GM12878 (cell line): ENCODE measurements at regions not wholly inside any gene's neighbourhood (a gene's known extent, or its start where the extent isn't known, plus 50 kb on each side); places are given as distances from the start of the nearest gene placed in this dataset.

Experiments
- ATAC-seq: fragments of 200-7000 bp; cut with Tn5 transposase; 3 replicates; pipeline ENCODE4 v1.9.1; 2020; ENCODE audit warnings: mild to moderate bottlenecking, moderate library complexity
- BruUV-seq: library from RNA; stranded (reverse); fragments of 400-500 nt; replicated peaks from 2 replicates; lab custom pipeline; 2021; lab: Mats Ljungman, UMichigan
- CTCF ChIA-PET: fragments of 300-600 bp; sonication (Branson Sonifier 250); formaldehyde crosslinking; extraction: SDS; loops from one replicate; lab custom pipeline; 2021; ENCODE audit warnings: inconsistent platforms; lab: Yijun Ruan, JAX
- POLR2A ChIA-PET: fragments of 350-600 bp; formaldehyde crosslinking; extraction: SDS; loops from one replicate; lab custom pipeline; 2021; ENCODE audit warnings: inconsistent platforms; lab: Charles Lee
- RAD21 ChIA-PET: fragments of 300-600 bp; sonication (Branson Sonifier 250); formaldehyde crosslinking; loops from one replicate; lab custom pipeline; 2023; ENCODE audit warnings: antibody characterized with exemption; ENCODE audit not compliant: unreplicated experiment; lab: Charles Lee
- SMC1A ChIA-PET: fragments of 300-600 bp; sonication (Branson Sonifier 250); formaldehyde crosslinking; loops from one replicate; lab custom pipeline; 2023; ENCODE audit not compliant: unreplicated experiment, uncharacterized antibody; lab: Charles Lee
- DNase-seq: peaks from one replicate; pipeline ENCODE4 v3.0.0-alpha.2; 2011; ENCODE audit warnings: low read depth, low spot score
- FAIRE-seq: peaks from 3 replicates; lab custom pipeline; 2011; peaks lifted over from hg19 to GRCh38; lab: Jason Lieb, UNC
- H2AFZ ChIP-seq: 2 replicates; pipeline ENCODE4 v1.6.0; 2011; ENCODE audit warnings: low read depth, low read length, control low read depth; ENCODE audit not compliant: control insufficient read depth
- H3K27ac ChIP-seq: 2 replicates; pipeline ENCODE4 v1.5.1; 2011; ENCODE audit warnings: control low read depth; ENCODE audit not compliant: control insufficient read depth, insufficient read depth
- H3K27me3 ChIP-seq, 2 experiments: replicated peaks in 1 of 2; 2 replicates each; pipeline versions ENCODE4 v1.6.0 to v1.6.1; 2011; ENCODE audit warnings: low read length in 1 of 2; ENCODE audit not compliant: control insufficient read depth in 2 of 2, insufficient read depth in 2 of 2
- H3K36me3 ChIP-seq, 2 experiments: 2 replicates each; pipeline ENCODE4 v1.5.1; 2011; ENCODE audit warnings: low read length in 1 of 2; ENCODE audit not compliant: control insufficient read depth in 2 of 2, insufficient read depth in 2 of 2
- H3K4me1 ChIP-seq: 2 replicates; pipeline ENCODE4 v1.6.1; 2011; ENCODE audit warnings: mild to moderate bottlenecking, low read length, moderate library complexity, mixed read lengths; ENCODE audit not compliant: control insufficient read depth, insufficient read depth
- H3K4me2 ChIP-seq: 2 replicates; pipeline ENCODE4 v1.6.0; 2011; ENCODE audit warnings: control low read depth; ENCODE audit not compliant: control insufficient read depth, insufficient read depth
- H3K4me3 ChIP-seq: fragments of 200-600 bp; sonication (generic); 2 replicates; pipeline ENCODE4 v1.5.1; 2016
- H3K79me2 ChIP-seq: 2 replicates; pipeline ENCODE4 v1.6.0; 2011; ENCODE audit warnings: low read length; ENCODE audit not compliant: control insufficient read depth, insufficient read depth
- H3K9ac ChIP-seq: 2 replicates; pipeline ENCODE4 v1.8.0; 2011; ENCODE audit warnings: low read length, control low read depth, mixed read lengths; ENCODE audit not compliant: control insufficient read depth, insufficient read depth
- H3K9me3 ChIP-seq: replicated peaks from 3 replicates; pipeline ENCODE4 v1.5.1; 2011; ENCODE audit warnings: mild to moderate bottlenecking, low read length; ENCODE audit not compliant: control insufficient read depth, insufficient read depth
- H4K20me1 ChIP-seq: 2 replicates; pipeline ENCODE4 v1.6.0; 2011; ENCODE audit not compliant: control insufficient read depth, insufficient read depth
- BCL11A ChIP-seq: IDR thresholded peaks from 2 replicates; pipeline ENCODE4 v1.6.1; 2011; ENCODE audit warnings: low read depth, low read length
- CBX3 ChIP-seq: fragments of 200-600 bp; sonication (generic); IDR thresholded peaks from 2 replicates; pipeline ENCODE4 v1.6.1; 2016; ENCODE audit warnings: low read depth, borderline replicate concordance
- ELK1 ChIP-seq: IDR thresholded peaks from 2 replicates; pipeline ENCODE4 v1.6.1; 2012; ENCODE audit warnings: low read depth, low read length, improper control_type of control experiment
- GABPA ChIP-seq: IDR thresholded peaks from 2 replicates; pipeline ENCODE4 v1.6.1; 2014; ENCODE audit warnings: antibody characterized with exemption, low read depth, mild to moderate bottlenecking, inconsistent platforms
- NFYA ChIP-seq: IDR thresholded peaks from 2 replicates; pipeline ENCODE4 v1.6.1; 2011; ENCODE audit warnings: low read depth, mild to moderate bottlenecking, low read length, improper control_type of control experiment, borderline replicate concordance
- PML ChIP-seq: IDR thresholded peaks from 2 replicates; pipeline ENCODE4 v1.6.1; 2012; ENCODE audit warnings: low read length, inconsistent platforms
- RUNX3 ChIP-seq: IDR thresholded peaks from 2 replicates; pipeline ENCODE4 v1.6.1; 2012; ENCODE audit warnings: low read length, inconsistent platforms
- SP1 ChIP-seq: IDR thresholded peaks from one replicate; pipeline ENCODE4 v1.6.1; 2011; ENCODE audit warnings: low read depth, low read length
- SREBF1 ChIP-seq: IDR thresholded peaks from 2 replicates; pipeline ENCODE4 v1.6.1; 2012; ENCODE audit warnings: mild to moderate bottlenecking, low read length
- SREBF2 ChIP-seq: IDR thresholded peaks from 2 replicates; pipeline ENCODE4 v1.6.1; 2012; ENCODE audit warnings: mild to moderate bottlenecking, low read length
- SRF ChIP-seq, 2 experiments: IDR thresholded peaks; 2 replicates each; pipeline ENCODE4 v1.6.1; 2011; ENCODE audit warnings: low read depth in 2 of 2, low read length in 2 of 2, mild to moderate bottlenecking in 1 of 2, moderate library complexity in 1 of 2
- SUPT20H ChIP-seq: IDR thresholded peaks from 2 replicates; pipeline ENCODE4 v1.6.1; 2011; ENCODE audit warnings: low read depth, mild to moderate bottlenecking, low read length, moderate library complexity, borderline replicate concordance; ENCODE audit not compliant: control insufficient read depth
- SUZ12 ChIP-seq: fragments of 200-600 bp; sonication (generic); IDR thresholded peaks from one replicate; pipeline ENCODE4 v1.6.1; 2018; ENCODE audit warnings: antibody characterized with exemption, mild to moderate bottlenecking; ENCODE audit not compliant: unreplicated experiment
- TAF1 ChIP-seq: IDR thresholded peaks from 2 replicates; pipeline ENCODE4 v1.6.1; 2011; ENCODE audit warnings: mild to moderate bottlenecking, low read depth, low read length, borderline replicate concordance
- USF2 ChIP-seq: IDR thresholded peaks from 2 replicates; pipeline ENCODE4 v1.6.1; 2011; ENCODE audit warnings: low read depth, low read length, improper control_type of control experiment, borderline replicate concordance
- WRNIP1 ChIP-seq: IDR thresholded peaks from 2 replicates; pipeline ENCODE4 v1.6.1; 2011; ENCODE audit warnings: low read depth, low read length, improper control_type of control experiment, borderline replicate concordance
- WGBS: methylation state at CpG from one replicate; pipeline ENCODE4 v1.1.6; 2016; ENCODE audit warnings: low lambda C conversion rate; ENCODE audit not compliant: insufficient replicate concordance, insufficient coverage; ENCODE audit errors: missing lambda C conversion rate; 5-methylcytosine and 5-hydroxymethylcytosine counted together
- in situ Hi-C: fragments of 300-500 bp; cut with MboI; formaldehyde crosslinking; loops from 9 replicates; pipeline ENCODE4 v1.14.3; 2018; ENCODE audit warnings: mixed read lengths
- intact Hi-C: fragments of 100-400 bp; cut with micrococcal nuclease; formaldehyde crosslinking; loops from one replicate; pipeline ENCODE4 v1.14.2; 2022; ENCODE audit not compliant: unreplicated experiment

- H3K27ac ChIP-seq, result no peak overlapping the region
- H3K36me3 ChIP-seq, result no peaks in the 10 kb centered on the region
- no TSS peak for BruUV-seq
- no peaks in the 10 kb centered on the region for H3K4me1 ChIP-seq
- POLR2A ChIA-PET, result no interaction called here
- in situ Hi-C loops (no loop called here), intact Hi-C loops (no loop called here)
- H4K20me1 ChIP-seq, result no peaks in the 10 kb centered on the region
- TF ChIP-seq SREBF1, result no peak
- TF ChIP-seq SUPT20H, result no peak
- TF ChIP-seq WRNIP1, result no peak
- TF ChIP-seq, all 136 proteins: peak for 0
- H2AFZ ChIP-seq, result no peak overlapping the region
- DNase-seq (no peak), FAIRE-seq (no peak), ATAC-seq (no peak)
- H3K4me3 ChIP-seq, result no peak overlapping the region
- no peak overlapping the region for H3K9ac ChIP-seq
- CTCF ChIA-PET, result no interaction called here
- WGBS, result 40% methylated on average over 8 of the region's 8 CpGs
- no peak overlapping the region for H3K4me2 ChIP-seq
- no peaks in the 10 kb centered on the region for H3K27me3 ChIP-seq
- H3K79me2 ChIP-seq, result no peaks in the 10 kb centered on the region
- SMC1A ChIA-PET, result no interaction called here
- H3K9me3 ChIP-seq, result no peaks in the 10 kb centered on the region
- RAD21 ChIA-PET, result no interaction called here
Observed at GRCh38 chr12:33678221-33678964, 238.8 kb upstream of the SYT10 start.

GRCh38 chr12:33690562-33690961, 250.9 kb upstream of the SYT10 start:
- H3K79me2 ChIP-seq, result no peaks in the 10 kb centered on the region
- no peak overlapping the region for H3K9ac ChIP-seq
- BruUV-seq, result no TSS peak
- ChIA-PET RAD21 (no interaction called here), SMC1A (no interaction called here), POLR2A (no interaction called here), CTCF (interaction anchor here (0.6 kb wide), 1 partner anchor 59 kb away, joined by 4 read pairs; no protein-coding TSS in a partner anchor)
- no peak overlapping the region for H3K4me2 ChIP-seq
- H2AFZ ChIP-seq, result no peak overlapping the region
- no peak overlapping the region for H3K4me3 ChIP-seq
- H3K9me3 ChIP-seq, result no peaks in the 10 kb centered on the region
- H3K27me3 ChIP-seq, result no peaks in the 10 kb centered on the region
- in situ Hi-C loops, result no loop called here
- TF ChIP-seq TAF1, result no peak
- no peak for TF ChIP-seq SREBF2
- no peak for TF ChIP-seq CBX3
- no peak for TF ChIP-seq RUNX3
- TF ChIP-seq NFYA, result no peak
- no peak for TF ChIP-seq PML
- TF ChIP-seq SUZ12, result no peak
- TF ChIP-seq BCL11A, result no peak
- no peak for TF ChIP-seq SRF (IDR thresholded peaks at IDR 0.05; ENCODE audit: low read depth in 2 of 2, low read length in 2 of 2)
- no peak for TF ChIP-seq ELK1
- TF ChIP-seq USF2, result no peak
- no peak for TF ChIP-seq GABPA
- TF ChIP-seq SP1, result no peak
- H4K20me1 ChIP-seq, result no peaks in the 10 kb centered on the region
- no peaks in the 10 kb centered on the region for H3K36me3 ChIP-seq
- 12% methylated on average over 1 of the region's 1 CpG for WGBS
- ATAC-seq, result no peak
- FAIRE-seq, result no peak
- no peaks in the 10 kb centered on the region for H3K4me1 ChIP-seq
- no peak overlapping the region for H3K27ac ChIP-seq
- intact Hi-C loops, result no loop called here
- DNase-seq, result no peak
